SU-DHL-6 (cell line): ENCODE measurements at regions not wholly inside any gene's neighbourhood (a gene's known extent, or its start where the extent isn't known, plus 50 kb on each side); places are given as distances from the start of the nearest gene placed in this dataset.

ENCODE experiments used
- H2AFZ ChIP-seq: fragments of 200-600 bp; sonication (generic); 2 replicates; pipeline ENCODE4 v1.6.1; 2014; ENCODE audit warnings: low read depth, mild to moderate bottlenecking, moderate library complexity, mixed read lengths, antibody characterized with exemption, low read length; ENCODE audit not compliant: severe bottlenecking
- H3F3A ChIP-seq: fragments of 200-600 bp; shearing (Covaris generic); 2 replicates; pipeline ENCODE4 v1.6.0; 2016; ENCODE audit warnings: antibody characterized with exemption, mild to moderate bottlenecking; ENCODE audit not compliant: insufficient read depth
- H3K27ac ChIP-seq: fragments of 200-600 bp; sonication (generic); 2 replicates; pipeline ENCODE4 v1.5.1; 2016; ENCODE audit warnings: low read depth, mild to moderate bottlenecking, low read length, moderate library complexity, mixed read lengths
- H3K27me3 ChIP-seq: fragments of 200-600 bp; sonication (generic), shearing (Covaris generic); 2 replicates; pipeline ENCODE4 v1.6.0; 2014; ENCODE audit warnings: mild to moderate bottlenecking, low read length
- H3K36me3 ChIP-seq: fragments of 200-600 bp; sonication (generic); 2 replicates; pipeline ENCODE4 v1.6.1; 2014; ENCODE audit warnings: mild to moderate bottlenecking, low read length, mixed read lengths
- H3K4me2 ChIP-seq: fragments of 300-600, 200-600 bp; shearing (Covaris generic), sonication (generic); 2 replicates; pipeline ENCODE4 v1.6.0; 2014; ENCODE audit warnings: low read length, low read depth, mild to moderate bottlenecking; ENCODE audit not compliant: poor library complexity, severe bottlenecking
- H3K4me3 ChIP-seq: fragments of 200-600 bp; sonication (generic); 2 replicates; pipeline ENCODE4 v1.5.1; 2014; ENCODE audit warnings: antibody characterized with exemption, low read length, mild to moderate bottlenecking, mixed read lengths; ENCODE audit not compliant: insufficient read depth, poor library complexity, severe bottlenecking
- H3K79me2 ChIP-seq: fragments of 200-600 bp; sonication (generic); 2 replicates; pipeline ENCODE4 v1.6.1; 2014; ENCODE audit warnings: mild to moderate bottlenecking, low read length, moderate library complexity; ENCODE audit not compliant: insufficient read depth
- H3K9ac ChIP-seq: fragments of 200-600 bp; sonication (generic); 2 replicates; pipeline ENCODE4 v1.7.0; 2014; ENCODE audit warnings: mild to moderate bottlenecking, low read length
- H3K9me2 ChIP-seq: fragments of 200-600 bp; sonication (generic); replicated peaks from 2 replicates; pipeline ENCODE4 v1.6.1; 2014; ENCODE audit warnings: low read length; ENCODE audit not compliant: insufficient read depth
- H3K9me3 ChIP-seq: fragments of 200-600 bp; sonication (generic); 2 replicates; pipeline ENCODE4 v1.6.1; 2014; ENCODE audit warnings: low read length, mixed read lengths; ENCODE audit not compliant: insufficient read depth
- H4K20me1 ChIP-seq: fragments of 200-600 bp; sonication (generic); 2 replicates; pipeline ENCODE4 v1.6.1; 2014; ENCODE audit warnings: low read depth, mild to moderate bottlenecking, antibody characterized with exemption, low read length, moderate library complexity, mixed read lengths
- CTCF ChIP-seq: fragments of 200-600 bp; sonication (generic); IDR thresholded peaks from one replicate; pipeline ENCODE4 v1.5.1; 2017; ENCODE audit warnings: antibody characterized with exemption, mild to moderate bottlenecking, low read length, moderate library complexity; ENCODE audit not compliant: insufficient read depth, poor library complexity, severe bottlenecking
- EZH2phosphoT487 ChIP-seq: fragments of 200-600 bp; sonication (generic), shearing (Covaris generic); conservative IDR thresholded peaks from 2 replicates; pipeline ENCODE4 v1.6.1; 2018; ENCODE audit warnings: mild to moderate bottlenecking, antibody characterized with exemption, low read length, moderate library complexity, mixed read lengths

- H3K9ac ChIP-seq = no peak overlapping the region
- no peak overlapping the region for H3K4me2 ChIP-seq
- no peak overlapping the region for H2AFZ ChIP-seq
- H3K4me3 ChIP-seq = no peak overlapping the region
- H3K27me3 ChIP-seq = no peaks in the 10 kb centered on the region
- H3F3A ChIP-seq = no peaks in the 10 kb centered on the region
- H3K79me2 ChIP-seq = no peaks in the 10 kb centered on the region
- H3K9me3 ChIP-seq = no peaks in the 10 kb centered on the region
- no peaks in the 10 kb centered on the region for H3K36me3 ChIP-seq
- no peaks in the 10 kb centered on the region for H4K20me1 ChIP-seq
- TF ChIP-seq CTCF (no peak), EZH2phosphoT487 (no peak)
- H3K9me2 ChIP-seq = no peaks in the 10 kb centered on the region
- H3K27ac ChIP-seq = no peak overlapping the region
Observed at GRCh38 chr18:78725426-78725825, 254.2 kb upstream of the SALL3 start.

GRCh38 chr18:78726326-78727056 lies 253.1 kb upstream of the SALL3 start:
- Histone ChIP-seq H3K9ac (no peak overlapping the region), H3K36me3 (no peaks in the 10 kb centered on the region), H4K20me1 (no peaks in the 10 kb centered on the region), H3F3A (no peaks in the 10 kb centered on the region), H3K79me2 (no peaks in the 10 kb centered on the region), H3K9me3 (no peaks in the 10 kb centered on the region), H3K4me2 (no peak overlapping the region), H3K27me3 (no peaks in the 10 kb centered on the region), H3K9me2 (no peaks in the 10 kb centered on the region), H3K27ac (no peak overlapping the region), H3K4me3 (no peak overlapping the region), H2AFZ (no peak overlapping the region)
- TF ChIP-seq CTCF (no peak), EZH2phosphoT487 (no peak)

DNA sequence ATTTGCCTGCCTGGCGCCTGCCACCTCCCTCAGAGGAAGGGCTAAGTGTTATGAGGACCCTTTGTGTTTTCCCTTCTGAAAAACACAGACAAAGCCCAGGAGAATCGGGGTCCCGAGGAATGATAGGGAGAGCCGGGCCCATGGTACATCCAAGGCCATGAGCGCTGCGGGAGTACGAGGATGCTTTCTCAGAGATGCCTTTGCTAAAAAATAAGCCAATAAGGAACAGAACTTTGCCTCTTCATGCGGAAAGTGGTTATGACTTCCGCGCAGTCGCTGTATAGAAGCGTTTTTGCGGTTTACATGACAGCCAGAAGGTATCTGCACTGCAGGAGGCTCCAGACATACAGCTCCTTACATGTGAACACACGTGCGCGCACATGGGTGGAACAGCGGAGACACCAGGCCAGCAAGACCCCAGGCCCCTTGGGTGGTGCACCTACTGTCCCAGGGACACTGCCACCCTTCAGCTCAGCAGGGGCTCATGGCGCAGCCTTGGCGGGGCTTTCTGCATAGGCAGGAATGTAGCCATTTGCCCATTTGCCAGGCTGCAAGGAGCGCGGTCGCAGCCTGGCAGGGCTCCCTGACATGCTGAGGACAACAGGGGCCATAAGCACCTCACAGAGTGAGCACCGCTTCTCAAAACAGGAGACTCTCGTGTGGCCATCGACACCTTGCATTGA lies 252.4 kb upstream of the SALL3 start:
- Histone ChIP-seq H3K9me3 (no peaks in the 10 kb centered on the region), H3K79me2 (no peaks in the 10 kb centered on the region), H3F3A (no peaks in the 10 kb centered on the region), H3K4me3 (no peak overlapping the region), H3K4me2 (no peak overlapping the region), H3K27ac (no peak overlapping the region), H2AFZ (no peak overlapping the region), H4K20me1 (no peaks in the 10 kb centered on the region), H3K9me2 (no peaks in the 10 kb centered on the region), H3K36me3 (no peaks in the 10 kb centered on the region), H3K27me3 (no peaks in the 10 kb centered on the region), H3K9ac (no peak overlapping the region)
- TF ChIP-seq CTCF (no peak), EZH2phosphoT487 (no peak)
